ENCODE measurements at regions not wholly inside any gene's neighbourhood (a gene's known extent, or its start where the extent isn't known, plus 50 kb on each side); places are given as distances from the start of the nearest gene placed in this dataset.

DNA sequence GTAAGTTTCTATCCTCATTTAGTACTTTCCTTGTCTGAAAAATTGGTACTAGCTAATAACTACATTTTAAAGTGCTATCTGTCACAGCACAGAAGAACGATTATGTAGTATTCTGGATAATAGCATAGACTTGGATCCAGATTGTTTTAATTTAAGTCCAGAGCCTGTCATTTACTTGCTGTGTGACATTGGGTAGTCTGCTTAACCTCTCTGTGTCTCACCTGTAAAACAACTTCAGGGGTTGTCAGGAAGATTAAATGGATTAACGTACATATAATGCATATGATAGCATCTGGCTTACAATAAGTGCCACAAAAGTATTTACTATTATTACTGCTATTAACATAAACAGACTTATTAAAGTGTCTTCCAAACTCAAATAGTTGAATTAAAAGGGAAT is 1221.4 kb downstream of the GATA3 start:
- H3K27me3 ChIP-seq (ENCODE audit: control insufficient read depth in 1 of 2, insufficient read depth in 2 of 2, low read length in 2 of 2), result no peaks in the 10 kb centered on the region
- H3K9ac ChIP-seq (ENCODE audit: low read length in 2 of 2), result no peak overlapping the region
- H3K36me3 ChIP-seq (ENCODE audit: control insufficient read depth in 2 of 2, insufficient read depth in 2 of 2, low read length in 2 of 2), result no peaks in the 10 kb centered on the region
- H3K4me3 ChIP-seq (ENCODE audit: low read length in 2 of 2), result no peak overlapping the region
- no peaks in the 10 kb centered on the region for H3K4me1 ChIP-seq (ENCODE audit: control insufficient read depth, insufficient read depth, low read length)
- H3K9me3 ChIP-seq (ENCODE audit: control insufficient read depth in 2 of 2, low read length in 2 of 2), result no peaks in the 10 kb centered on the region
- H3K27ac ChIP-seq (ENCODE audit: low read length), result no peak overlapping the region

DNA sequence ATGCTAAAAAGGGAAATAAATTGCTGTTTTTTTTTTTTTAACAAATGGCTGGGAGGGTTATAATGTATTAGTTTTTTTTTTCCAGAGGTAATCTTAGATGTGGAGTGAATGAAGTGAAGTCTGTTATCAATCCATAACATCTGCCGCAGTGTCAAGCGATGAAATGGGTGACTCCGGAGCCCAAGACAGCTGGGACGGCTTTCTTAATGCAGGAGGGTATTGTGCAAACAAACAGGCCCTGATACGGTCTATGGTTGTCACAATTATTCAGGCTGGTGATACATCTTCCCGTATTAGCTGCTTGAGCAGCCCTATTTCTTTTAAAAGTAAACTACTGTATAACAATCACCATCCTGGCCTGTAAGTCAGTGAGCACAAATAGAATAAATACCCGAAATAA is 1231.2 kb downstream of the GATA3 start:
- Histone ChIP-seq H3K36me3 (ENCODE audit: control insufficient read depth in 2 of 2, insufficient read depth in 2 of 2, low read length in 2 of 2) (no peaks in the 10 kb centered on the region), H3K9me3 (ENCODE audit: control insufficient read depth in 2 of 2, low read length in 2 of 2) (no peaks in the 10 kb centered on the region), H3K9ac (ENCODE audit: low read length in 2 of 2) (no peak overlapping the region), H3K4me1 (ENCODE audit: control insufficient read depth, insufficient read depth, low read length) (no peaks in the 10 kb centered on the region), H3K4me3 (ENCODE audit: low read length in 2 of 2) (no peak overlapping the region), H3K27ac (ENCODE audit: low read length) (no peak overlapping the region), H3K27me3 (ENCODE audit: control insufficient read depth in 1 of 2, insufficient read depth in 2 of 2, low read length in 2 of 2) (peaks cover 0 to 2% of the 10 kb centered on the region in 2 donors)

DNA sequence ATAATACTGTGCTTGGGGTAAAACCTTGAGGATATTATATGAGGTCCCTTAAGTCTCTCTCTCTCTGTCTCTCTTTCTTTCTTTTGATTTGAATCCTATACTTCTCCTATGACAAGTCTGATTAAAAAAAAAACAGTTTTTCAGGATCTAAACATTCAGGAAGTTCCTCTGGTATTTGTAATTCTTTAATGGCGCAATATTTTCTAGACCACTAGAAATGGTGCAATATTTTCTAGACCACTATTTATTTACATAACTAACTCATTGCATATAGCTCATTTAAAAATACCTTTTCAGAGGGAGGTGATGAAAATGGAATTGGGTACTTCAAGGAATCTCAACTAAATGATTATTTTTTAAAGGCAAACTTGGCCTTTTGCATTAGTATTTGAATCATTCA is 1235.3 kb downstream of the GATA3 start:
- no peaks in the 10 kb centered on the region for H3K9me3 ChIP-seq (ENCODE audit: control insufficient read depth in 2 of 2, low read length in 2 of 2)
- H3K36me3 ChIP-seq (ENCODE audit: control insufficient read depth in 2 of 2, insufficient read depth in 2 of 2, low read length in 2 of 2), result no peaks in the 10 kb centered on the region
- no peak overlapping the region for H3K27ac ChIP-seq (ENCODE audit: low read length)
- H3K4me1 ChIP-seq (ENCODE audit: control insufficient read depth, insufficient read depth, low read length), result no peaks in the 10 kb centered on the region
- no peaks in the 10 kb centered on the region for H3K27me3 ChIP-seq (ENCODE audit: control insufficient read depth in 1 of 2, insufficient read depth in 2 of 2, low read length in 2 of 2)
- H3K4me3 ChIP-seq (ENCODE audit: low read length in 2 of 2), result no peak overlapping the region
- no peak overlapping the region for H3K9ac ChIP-seq (ENCODE audit: low read length in 2 of 2)

DNA sequence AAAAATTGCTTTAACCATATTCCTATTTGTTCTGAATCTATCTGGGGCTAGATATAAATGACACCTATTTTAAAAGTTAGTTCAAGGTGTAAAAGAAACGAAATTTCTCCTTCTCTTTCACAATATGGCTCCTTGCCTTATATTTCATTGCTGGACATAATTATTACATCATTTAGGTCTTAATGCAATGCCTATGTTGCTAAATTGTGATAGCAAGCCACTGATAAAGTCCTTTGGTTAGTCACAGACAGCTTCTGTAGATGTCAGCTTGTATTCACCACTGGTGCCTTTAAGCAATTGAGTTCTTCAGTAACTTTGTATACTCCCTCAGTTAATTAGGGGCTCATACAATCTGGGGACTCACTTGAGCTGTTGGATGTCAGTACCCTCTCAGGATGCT is 1236.6 kb downstream of the GATA3 start:
- no peaks in the 10 kb centered on the region for H3K4me1 ChIP-seq (ENCODE audit: control insufficient read depth, insufficient read depth, low read length)
- no peaks in the 10 kb centered on the region for H3K36me3 ChIP-seq (ENCODE audit: control insufficient read depth in 2 of 2, insufficient read depth in 2 of 2, low read length in 2 of 2)
- no peak overlapping the region for H3K27ac ChIP-seq (ENCODE audit: low read length)
- no peaks in the 10 kb centered on the region for H3K27me3 ChIP-seq (ENCODE audit: control insufficient read depth in 1 of 2, insufficient read depth in 2 of 2, low read length in 2 of 2)
- H3K9ac ChIP-seq (ENCODE audit: low read length in 2 of 2), result no peak overlapping the region
- no peaks in the 10 kb centered on the region for H3K9me3 ChIP-seq (ENCODE audit: control insufficient read depth in 2 of 2, low read length in 2 of 2)
- no peak overlapping the region for H3K4me3 ChIP-seq (ENCODE audit: low read length in 2 of 2)

DNA sequence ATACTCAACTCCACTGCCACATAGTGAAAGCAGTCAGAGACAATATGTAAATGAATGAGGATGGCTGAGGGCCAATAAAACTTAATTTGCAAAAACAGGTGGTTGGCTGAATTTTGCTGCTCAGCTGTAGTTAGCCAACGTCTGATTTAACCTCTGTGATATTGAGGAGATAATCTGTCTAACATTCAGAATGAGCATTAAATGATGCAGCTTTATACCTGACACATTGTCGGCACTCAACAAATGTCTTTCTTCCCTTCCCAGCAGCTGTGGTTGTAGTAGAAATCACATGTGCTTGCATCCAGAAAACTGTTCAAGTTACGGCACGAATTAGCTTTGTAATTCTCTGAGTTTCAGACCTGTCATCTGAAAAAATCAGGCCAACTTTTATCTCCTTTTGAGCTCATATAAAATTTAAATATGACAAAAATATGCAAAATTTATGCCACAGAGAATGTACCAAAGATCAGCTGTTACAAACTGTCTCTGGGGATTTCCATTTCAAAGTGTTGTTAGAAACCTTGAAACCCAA is 1239.7 kb downstream of the GATA3 start:
- no peak overlapping the region for H3K4me3 ChIP-seq (ENCODE audit: low read length in 2 of 2)
- no peaks in the 10 kb centered on the region for H3K4me1 ChIP-seq (ENCODE audit: control insufficient read depth, insufficient read depth, low read length)
- H3K27me3 ChIP-seq (ENCODE audit: control insufficient read depth in 1 of 2, insufficient read depth in 2 of 2, low read length in 2 of 2), result no peaks in the 10 kb centered on the region
- no peaks in the 10 kb centered on the region for H3K9me3 ChIP-seq (ENCODE audit: control insufficient read depth in 2 of 2, low read length in 2 of 2)
- H3K9ac ChIP-seq (ENCODE audit: low read length in 2 of 2), result no peak overlapping the region
- no peaks in the 10 kb centered on the region for H3K36me3 ChIP-seq (ENCODE audit: control insufficient read depth in 2 of 2, insufficient read depth in 2 of 2, low read length in 2 of 2)
- no peak overlapping the region for H3K27ac ChIP-seq (ENCODE audit: low read length)

DNA sequence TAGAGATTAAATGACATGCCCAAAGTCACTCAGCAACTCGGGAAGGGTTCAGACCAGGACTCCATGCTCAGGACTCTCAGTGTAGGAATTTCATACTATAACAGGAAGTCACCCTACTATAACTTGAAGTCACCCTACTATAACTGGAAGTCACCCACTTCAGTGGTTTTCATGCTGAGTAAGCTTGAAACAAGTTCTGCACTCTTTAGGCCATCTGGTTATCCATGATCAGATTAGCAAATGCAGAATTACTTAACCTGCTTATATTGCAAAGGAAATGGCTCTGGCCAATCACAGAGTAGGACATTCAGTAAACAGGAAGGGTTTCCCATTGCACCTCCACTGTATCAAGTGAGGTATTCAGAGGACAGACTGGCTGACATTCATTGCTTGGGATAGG is 1240.4 kb downstream of the GATA3 start:
- Histone ChIP-seq H3K27me3 (ENCODE audit: control insufficient read depth in 1 of 2, insufficient read depth in 2 of 2, low read length in 2 of 2) (no peaks in the 10 kb centered on the region), H3K4me3 (ENCODE audit: low read length in 2 of 2) (no peak overlapping the region), H3K4me1 (ENCODE audit: control insufficient read depth, insufficient read depth, low read length) (no peaks in the 10 kb centered on the region), H3K27ac (ENCODE audit: low read length) (no peak overlapping the region), H3K9ac (ENCODE audit: low read length in 2 of 2) (no peak overlapping the region), H3K36me3 (ENCODE audit: control insufficient read depth in 2 of 2, insufficient read depth in 2 of 2, low read length in 2 of 2) (no peaks in the 10 kb centered on the region), H3K9me3 (ENCODE audit: control insufficient read depth in 2 of 2, low read length in 2 of 2) (no peaks in the 10 kb centered on the region)

DNA sequence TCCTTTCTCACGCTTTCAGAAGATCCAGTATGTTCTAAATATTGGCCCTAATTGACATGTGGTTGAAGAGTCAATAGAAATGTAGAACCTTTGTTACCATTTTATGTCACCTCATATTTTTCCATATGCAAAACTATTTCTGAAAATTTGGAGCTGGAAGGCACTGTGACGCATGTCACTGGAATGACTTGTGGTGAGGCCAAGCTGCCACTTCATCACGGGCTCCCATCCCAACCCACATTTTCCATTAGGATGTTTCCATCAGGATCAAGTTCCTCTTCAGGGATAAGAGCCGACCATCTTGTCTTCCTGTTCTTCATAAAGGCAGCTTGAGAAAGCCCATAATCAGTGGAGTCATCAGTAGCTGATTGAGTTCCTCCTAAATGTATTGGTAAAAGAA is 1241.7 kb downstream of the GATA3 start:
- no peaks in the 10 kb centered on the region for H3K9me3 ChIP-seq (ENCODE audit: control insufficient read depth in 2 of 2, low read length in 2 of 2)
- H3K9ac ChIP-seq (ENCODE audit: low read length in 2 of 2), result no peak overlapping the region
- H3K4me3 ChIP-seq (ENCODE audit: low read length in 2 of 2), result no peak overlapping the region
- no peaks in the 10 kb centered on the region for H3K4me1 ChIP-seq (ENCODE audit: control insufficient read depth, insufficient read depth, low read length)
- no peak overlapping the region for H3K27ac ChIP-seq (ENCODE audit: low read length)
- no peaks in the 10 kb centered on the region for H3K27me3 ChIP-seq (ENCODE audit: control insufficient read depth in 1 of 2, insufficient read depth in 2 of 2, low read length in 2 of 2)
- no peaks in the 10 kb centered on the region for H3K36me3 ChIP-seq (ENCODE audit: control insufficient read depth in 2 of 2, insufficient read depth in 2 of 2, low read length in 2 of 2)

DNA sequence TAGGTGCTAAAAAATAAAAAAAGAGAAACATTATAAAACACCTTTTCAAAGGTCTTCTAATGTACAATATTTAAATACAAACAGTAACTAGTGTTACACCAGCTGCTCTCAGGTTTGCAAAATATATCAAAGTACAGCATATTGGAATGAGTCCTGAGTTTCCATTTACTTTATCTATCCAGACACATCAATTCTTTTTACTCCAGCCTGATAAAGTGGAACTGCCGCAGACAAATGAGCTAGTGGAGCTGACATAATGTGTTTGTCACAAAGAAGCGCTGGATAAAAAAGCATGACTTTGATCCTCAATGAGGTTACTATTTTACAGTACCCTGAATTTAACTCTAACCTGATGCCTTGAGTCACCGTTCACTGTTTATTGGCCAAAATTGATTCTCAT is 1243.1 kb downstream of the GATA3 start:
- H3K4me1 ChIP-seq (ENCODE audit: control insufficient read depth, insufficient read depth, low read length), result no peaks in the 10 kb centered on the region
- H3K4me3 ChIP-seq (ENCODE audit: low read length in 2 of 2), result no peak overlapping the region
- no peaks in the 10 kb centered on the region for H3K27me3 ChIP-seq (ENCODE audit: control insufficient read depth in 1 of 2, insufficient read depth in 2 of 2, low read length in 2 of 2)
- no peaks in the 10 kb centered on the region for H3K9me3 ChIP-seq (ENCODE audit: control insufficient read depth in 2 of 2, low read length in 2 of 2)
- no peak overlapping the region for H3K27ac ChIP-seq (ENCODE audit: low read length)
- no peaks in the 10 kb centered on the region for H3K36me3 ChIP-seq (ENCODE audit: control insufficient read depth in 2 of 2, insufficient read depth in 2 of 2, low read length in 2 of 2)
- no peak overlapping the region for H3K9ac ChIP-seq (ENCODE audit: low read length in 2 of 2)

DNA sequence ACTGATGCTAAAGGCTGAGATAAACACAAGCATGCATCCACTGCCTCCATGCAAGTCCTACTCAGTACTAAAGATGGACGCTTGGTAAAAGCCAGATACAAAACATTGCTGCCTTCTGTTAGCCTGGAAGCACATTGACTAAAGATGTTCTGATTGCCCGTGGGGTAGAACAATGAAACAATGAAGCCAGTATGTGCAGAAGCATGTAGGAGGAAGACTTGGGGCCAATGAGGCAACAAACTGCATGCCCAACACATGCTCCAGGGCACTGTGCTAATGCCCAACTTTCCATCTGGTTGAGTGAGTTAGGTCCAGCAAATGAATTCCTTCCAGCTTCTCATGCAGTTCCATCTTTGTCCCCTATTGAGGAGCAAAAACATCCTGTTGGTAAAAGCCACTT is 1245.5 kb downstream of the GATA3 start:
- Histone ChIP-seq H3K27me3 (ENCODE audit: control insufficient read depth in 1 of 2, insufficient read depth in 2 of 2, low read length in 2 of 2) (no peaks in the 10 kb centered on the region), H3K4me1 (ENCODE audit: control insufficient read depth, insufficient read depth, low read length) (no peaks in the 10 kb centered on the region), H3K36me3 (ENCODE audit: control insufficient read depth in 2 of 2, insufficient read depth in 2 of 2, low read length in 2 of 2) (no peaks in the 10 kb centered on the region), H3K4me3 (ENCODE audit: low read length in 2 of 2) (no peak overlapping the region), H3K9me3 (ENCODE audit: control insufficient read depth in 2 of 2, low read length in 2 of 2) (no peaks in the 10 kb centered on the region), H3K27ac (ENCODE audit: low read length) (no peak overlapping the region), H3K9ac (ENCODE audit: low read length in 2 of 2) (no peak overlapping the region)

DNA sequence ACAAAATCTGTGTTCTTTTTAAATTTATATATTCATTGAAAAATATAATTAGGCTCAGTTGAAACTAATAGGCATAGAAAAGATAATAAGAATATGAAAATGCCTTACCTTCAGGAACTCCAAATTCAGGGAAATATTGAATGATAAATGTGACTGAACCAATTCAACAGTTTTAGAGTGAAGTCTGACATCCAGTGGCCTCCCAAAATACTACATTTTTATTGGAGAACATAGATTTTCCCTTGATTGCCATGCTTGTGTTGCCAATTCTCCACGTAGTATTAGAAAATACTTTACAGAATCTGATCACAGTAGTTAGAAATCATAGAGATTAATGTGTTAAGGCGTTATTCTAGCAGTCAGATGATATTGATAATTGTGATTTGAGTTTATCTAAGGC is 1246.7 kb downstream of the GATA3 start:
- Histone ChIP-seq H3K27me3 (ENCODE audit: control insufficient read depth in 1 of 2, insufficient read depth in 2 of 2, low read length in 2 of 2) (no peaks in the 10 kb centered on the region), H3K4me3 (ENCODE audit: low read length in 2 of 2) (no peak overlapping the region), H3K27ac (ENCODE audit: low read length) (no peak overlapping the region), H3K4me1 (ENCODE audit: control insufficient read depth, insufficient read depth, low read length) (no peaks in the 10 kb centered on the region), H3K9me3 (ENCODE audit: control insufficient read depth in 2 of 2, low read length in 2 of 2) (no peaks in the 10 kb centered on the region), H3K9ac (ENCODE audit: low read length in 2 of 2) (no peak overlapping the region), H3K36me3 (ENCODE audit: control insufficient read depth in 2 of 2, insufficient read depth in 2 of 2, low read length in 2 of 2) (no peaks in the 10 kb centered on the region)

DNA sequence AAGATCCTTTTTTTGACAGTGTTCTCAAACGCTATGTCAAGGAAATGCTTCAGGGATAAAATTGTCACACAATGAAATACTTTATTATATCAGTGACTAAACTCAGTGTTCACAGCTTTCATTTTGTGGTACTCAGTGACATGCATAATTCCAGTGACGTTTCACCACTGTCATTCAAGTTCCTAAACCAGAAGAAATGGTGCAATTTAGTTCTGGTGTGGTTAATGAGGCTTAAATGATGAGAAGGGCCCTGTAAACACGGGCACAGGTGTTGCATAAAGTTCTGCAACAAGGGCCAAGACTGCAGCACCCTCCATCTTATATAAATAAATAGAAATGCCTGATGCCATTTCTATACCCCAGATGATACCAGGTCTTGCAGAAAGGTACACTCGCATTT is 1247.1 kb downstream of the GATA3 start:
- Histone ChIP-seq H3K9ac (ENCODE audit: low read length in 2 of 2) (no peak overlapping the region), H3K4me1 (ENCODE audit: control insufficient read depth, insufficient read depth, low read length) (no peaks in the 10 kb centered on the region), H3K4me3 (ENCODE audit: low read length in 2 of 2) (no peak overlapping the region), H3K36me3 (ENCODE audit: control insufficient read depth in 2 of 2, insufficient read depth in 2 of 2, low read length in 2 of 2) (no peaks in the 10 kb centered on the region), H3K27me3 (ENCODE audit: control insufficient read depth in 1 of 2, insufficient read depth in 2 of 2, low read length in 2 of 2) (no peaks in the 10 kb centered on the region), H3K27ac (ENCODE audit: low read length) (no peak overlapping the region), H3K9me3 (ENCODE audit: control insufficient read depth in 2 of 2, low read length in 2 of 2) (no peaks in the 10 kb centered on the region)
